ENCODE measurements at regions not wholly inside any gene's neighbourhood (a gene's known extent, or its start where the extent isn't known, plus 50 kb on each side); places are given as distances from the start of the nearest gene placed in this dataset.
"Not testable (repeated sequence)": the region's sequence is repeated elsewhere in the genome, so short reads cannot be mapped to it uniquely, and the experiment has no call there.

DNA sequence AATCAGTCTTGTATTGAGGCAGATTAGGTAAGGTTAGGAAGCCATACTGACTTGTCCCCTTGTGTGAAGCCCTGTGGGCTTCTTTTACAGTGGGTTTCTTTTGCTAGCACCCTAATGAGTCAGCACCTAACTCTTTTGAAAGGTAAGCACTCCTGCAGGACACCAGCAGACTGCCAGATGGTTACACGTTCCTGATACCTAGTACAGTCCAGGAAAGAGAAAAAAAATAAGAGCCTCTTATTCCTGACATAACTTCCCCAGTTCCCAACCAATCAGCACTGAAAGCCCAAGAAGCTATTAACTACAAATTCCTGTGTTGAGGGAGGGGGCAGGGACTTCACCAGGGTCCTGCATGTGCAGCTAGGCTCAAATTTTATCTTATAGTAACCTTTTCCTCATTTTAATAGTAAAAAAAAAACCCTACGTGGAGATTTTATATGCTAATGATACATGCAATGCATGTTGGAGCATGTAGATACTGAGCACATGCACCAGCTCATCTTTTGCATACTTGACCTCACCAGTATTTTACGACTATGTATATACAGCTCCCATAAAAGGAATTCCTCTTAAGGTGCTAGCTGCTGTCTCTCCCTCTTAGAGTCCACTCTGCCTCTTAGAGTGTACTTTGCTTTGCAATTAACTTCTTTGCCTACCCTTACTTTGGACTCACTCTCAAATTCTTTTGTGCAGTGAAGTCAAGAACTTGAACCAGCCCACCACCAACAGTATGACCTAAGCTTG lies 84.7 kb upstream of the RORB start:
- Histone ChIP-seq H3K9me3 (ENCODE audit: control insufficient read depth, low read length) (no peaks in the 10 kb centered on the region), H3K27me3 (replicated peaks; ENCODE audit: control insufficient read depth, insufficient read depth, low read length, poor library complexity, severe bottlenecking) (no peaks in the 10 kb centered on the region), H3K36me3 (ENCODE audit: control insufficient read depth, insufficient read depth, low read length) (no peaks in the 10 kb centered on the region), H3K4me1 (ENCODE audit: control insufficient read depth, insufficient read depth, low read length, poor library complexity, severe bottlenecking) (no peaks in the 10 kb centered on the region), H3K27ac (ENCODE audit: insufficient read depth, low read length, poor library complexity, severe bottlenecking) (no peak overlapping the region), H3K4me3 (ENCODE audit: insufficient read depth, low read depth, low read length, poor library complexity, severe bottlenecking) (no peak overlapping the region)
- no peak for DNase-seq

DNA sequence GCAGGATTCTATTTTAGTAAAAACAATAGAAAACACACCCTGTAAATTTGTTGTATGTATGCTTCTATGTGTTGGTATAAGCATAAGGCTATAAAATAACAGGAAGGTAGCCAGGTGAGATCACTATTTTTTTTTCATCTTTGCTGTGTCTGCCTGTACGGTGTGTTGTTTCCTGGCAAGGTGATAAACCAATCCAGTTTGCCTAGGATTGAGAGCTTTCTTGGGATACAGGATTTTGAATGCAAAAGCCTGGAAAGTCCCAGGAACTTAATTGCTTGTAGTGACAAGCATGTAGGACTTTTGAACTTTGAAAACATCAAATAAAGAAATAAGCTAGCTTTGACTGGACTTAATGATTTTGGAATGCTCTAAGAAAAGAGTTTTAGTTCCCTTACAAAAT lies 83.3 kb upstream of the RORB start:
- no peak overlapping the region for H3K4me3 ChIP-seq (ENCODE audit: insufficient read depth, low read depth, low read length, poor library complexity, severe bottlenecking)
- no peaks in the 10 kb centered on the region for H3K36me3 ChIP-seq (ENCODE audit: control insufficient read depth, insufficient read depth, low read length)
- H3K4me1 ChIP-seq (ENCODE audit: control insufficient read depth, insufficient read depth, low read length, poor library complexity, severe bottlenecking), result no peaks in the 10 kb centered on the region
- no peaks in the 10 kb centered on the region for H3K27me3 ChIP-seq (replicated peaks; ENCODE audit: control insufficient read depth, insufficient read depth, low read length, poor library complexity, severe bottlenecking)
- no peak overlapping the region for H3K27ac ChIP-seq (ENCODE audit: insufficient read depth, low read length, poor library complexity, severe bottlenecking)
- H3K9me3 ChIP-seq (ENCODE audit: control insufficient read depth, low read length), result no peaks in the 10 kb centered on the region
- DNase-seq, result no peak

DNA sequence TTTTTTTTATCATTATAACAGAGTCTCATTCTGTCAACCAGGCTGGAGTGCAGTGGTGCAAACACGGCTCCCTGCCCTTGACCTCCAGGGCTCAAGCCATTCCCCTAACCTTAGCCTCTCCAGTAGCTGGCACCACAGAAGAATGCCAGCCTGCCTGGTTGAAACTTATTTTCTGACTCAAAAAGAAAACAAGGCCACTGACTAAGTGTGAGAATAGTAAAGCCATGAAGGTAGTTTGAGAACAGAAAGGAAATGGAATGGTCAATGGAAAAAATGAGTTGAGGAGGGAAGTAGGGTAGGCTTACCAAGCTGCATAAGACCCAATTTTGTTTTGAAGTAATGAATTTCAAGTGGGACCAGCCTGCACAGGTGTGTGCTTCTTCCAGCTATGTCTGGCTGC lies 82.8 kb upstream of the RORB start:
- H3K9me3 ChIP-seq (ENCODE audit: control insufficient read depth, low read length), result no peaks in the 10 kb centered on the region
- no peak for DNase-seq

DNA sequence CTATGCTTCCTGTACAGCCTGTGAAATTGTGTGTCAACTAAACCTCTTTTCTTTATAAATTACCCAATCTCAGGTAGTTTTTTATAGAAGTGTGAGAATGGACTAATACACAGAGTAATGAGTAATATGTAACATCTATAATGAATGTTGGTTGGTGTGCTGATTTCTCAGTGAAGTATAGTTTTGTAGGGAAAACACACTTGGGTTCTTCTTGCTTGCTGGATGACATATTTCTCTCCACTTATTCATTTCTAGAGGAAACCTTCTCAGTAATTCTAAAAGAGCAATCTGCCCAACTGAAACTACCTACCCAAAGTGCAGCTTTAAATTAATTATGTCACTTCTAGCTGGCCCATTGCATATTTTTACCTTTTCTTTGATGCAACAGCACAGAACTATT lies 81.1 kb upstream of the RORB start:
- H3K9me3 ChIP-seq (ENCODE audit: control insufficient read depth, low read length), result no peaks in the 10 kb centered on the region
- DNase-seq, result no peak
- H3K27ac ChIP-seq (ENCODE audit: insufficient read depth, low read length, poor library complexity, severe bottlenecking), result no peak overlapping the region
- H3K4me1 ChIP-seq (ENCODE audit: control insufficient read depth, insufficient read depth, low read length, poor library complexity, severe bottlenecking), result no peaks in the 10 kb centered on the region
- H3K4me3 ChIP-seq (ENCODE audit: insufficient read depth, low read depth, low read length, poor library complexity, severe bottlenecking), result no peak overlapping the region
- H3K36me3 ChIP-seq (ENCODE audit: control insufficient read depth, insufficient read depth, low read length), result no peaks in the 10 kb centered on the region
- no peaks in the 10 kb centered on the region for H3K27me3 ChIP-seq (replicated peaks; ENCODE audit: control insufficient read depth, insufficient read depth, low read length, poor library complexity, severe bottlenecking)

More for the DNA sequence above, 82.8 kb upstream of the RORB start:
- Histone ChIP-seq H3K27ac (ENCODE audit: insufficient read depth, low read length, poor library complexity, severe bottlenecking) (no peak overlapping the region), H3K27me3 (replicated peaks; ENCODE audit: control insufficient read depth, insufficient read depth, low read length, poor library complexity, severe bottlenecking) (no peaks in the 10 kb centered on the region), H3K36me3 (ENCODE audit: control insufficient read depth, insufficient read depth, low read length) (no peaks in the 10 kb centered on the region), H3K4me1 (ENCODE audit: control insufficient read depth, insufficient read depth, low read length, poor library complexity, severe bottlenecking) (no peaks in the 10 kb centered on the region), H3K4me3 (ENCODE audit: insufficient read depth, low read depth, low read length, poor library complexity, severe bottlenecking) (no peak overlapping the region)

DNA sequence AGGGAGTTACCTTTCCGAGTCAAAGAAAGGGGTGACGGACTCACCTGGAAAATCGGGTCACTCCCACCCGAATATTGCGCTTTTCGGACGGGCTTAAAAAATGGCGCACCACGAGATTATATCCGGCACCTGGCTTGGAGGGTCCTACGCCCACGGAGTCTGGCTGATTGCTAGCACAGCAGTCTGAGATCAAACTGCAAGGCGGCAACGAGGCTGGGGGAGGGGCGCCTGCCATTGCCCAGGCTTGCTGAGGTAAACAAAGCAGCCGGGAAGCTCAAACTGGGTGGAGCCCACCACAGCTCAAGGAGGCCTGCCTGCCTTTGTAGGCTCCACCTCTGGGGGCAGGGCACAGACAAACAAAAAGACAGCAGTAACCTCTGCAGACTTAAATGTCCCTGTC lies 72.6 kb upstream of the RORB start:
- H3K9me3 ChIP-seq (ENCODE audit: control insufficient read depth, low read length); DNase-seq; H3K27ac ChIP-seq (ENCODE audit: insufficient read depth, low read length, poor library complexity, severe bottlenecking); H3K27me3 ChIP-seq (replicated peaks; ENCODE audit: control insufficient read depth, insufficient read depth, low read length, poor library complexity, severe bottlenecking); H3K36me3 ChIP-seq (ENCODE audit: control insufficient read depth, insufficient read depth, low read length); H3K4me3 ChIP-seq (ENCODE audit: insufficient read depth, low read depth, low read length, poor library complexity, severe bottlenecking); H3K4me1 ChIP-seq (ENCODE audit: control insufficient read depth, insufficient read depth, low read length, poor library complexity, severe bottlenecking): not testable (repeated sequence)

DNA sequence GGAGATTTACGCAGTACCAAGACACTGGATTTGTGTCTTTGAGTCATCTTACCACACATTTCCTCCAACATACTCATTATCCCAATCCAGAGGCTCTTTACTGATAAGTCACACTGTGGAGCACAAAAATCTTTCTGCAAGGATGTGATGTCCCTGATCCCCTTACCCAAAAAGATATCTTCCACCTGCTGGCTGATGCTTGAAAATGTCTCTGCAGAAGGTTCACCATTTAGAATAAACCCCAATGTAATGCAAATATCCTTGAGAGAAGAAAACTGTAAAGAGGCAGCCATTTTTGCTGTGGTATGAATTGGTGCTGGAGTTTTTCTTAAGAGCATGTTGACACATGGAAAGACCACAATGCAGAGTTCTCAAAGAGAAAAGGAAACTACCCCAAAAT lies 65.7 kb upstream of the RORB start:
- no peaks in the 10 kb centered on the region for H3K4me1 ChIP-seq (ENCODE audit: control insufficient read depth, insufficient read depth, low read length, poor library complexity, severe bottlenecking)
- no peak for DNase-seq
- H3K27me3 ChIP-seq (replicated peaks; ENCODE audit: control insufficient read depth, insufficient read depth, low read length, poor library complexity, severe bottlenecking), result no peaks in the 10 kb centered on the region
- H3K4me3 ChIP-seq (ENCODE audit: insufficient read depth, low read depth, low read length, poor library complexity, severe bottlenecking), result no peak overlapping the region
- H3K9me3 ChIP-seq (ENCODE audit: control insufficient read depth, low read length), result no peaks in the 10 kb centered on the region
- no peaks in the 10 kb centered on the region for H3K36me3 ChIP-seq (ENCODE audit: control insufficient read depth, insufficient read depth, low read length)
- H3K27ac ChIP-seq (ENCODE audit: insufficient read depth, low read length, poor library complexity, severe bottlenecking), result no peak overlapping the region

DNA sequence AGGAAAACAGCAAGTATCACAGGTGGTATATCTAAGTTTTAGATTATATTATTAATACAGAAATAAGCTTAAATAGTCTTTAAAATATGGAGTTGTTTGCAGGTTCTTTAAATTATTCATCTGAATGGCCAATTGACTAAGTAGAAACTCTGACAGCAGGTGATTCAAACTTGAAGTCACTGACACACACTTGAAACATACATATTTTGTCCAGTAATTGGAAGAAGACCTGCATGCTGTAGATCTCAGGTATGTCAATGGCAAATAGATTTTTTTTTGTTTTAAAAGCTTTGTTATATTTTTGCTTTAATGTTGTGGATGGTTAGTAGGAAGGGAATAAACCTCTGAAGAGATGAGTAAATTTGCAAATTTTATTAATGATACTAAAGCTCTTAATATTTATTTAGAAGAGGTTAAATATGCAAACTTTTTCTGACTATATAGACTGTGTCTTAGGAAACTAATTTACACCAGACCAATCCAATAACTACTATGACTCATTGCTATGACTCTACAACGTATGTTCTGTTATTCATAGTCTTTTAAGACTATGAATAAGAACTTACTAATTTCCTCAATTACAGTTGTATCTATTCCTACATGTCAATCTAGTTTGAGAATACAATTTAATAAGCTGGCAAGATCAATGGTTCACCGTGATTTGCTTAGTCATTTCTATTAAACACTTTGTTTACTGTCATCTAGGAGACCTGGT lies 53.9 kb upstream of the RORB start:
- no peaks in the 10 kb centered on the region for H3K27me3 ChIP-seq (replicated peaks; ENCODE audit: control insufficient read depth, insufficient read depth, low read length, poor library complexity, severe bottlenecking)
- H3K27ac ChIP-seq (ENCODE audit: insufficient read depth, low read length, poor library complexity, severe bottlenecking), result no peak overlapping the region
- H3K4me1 ChIP-seq (ENCODE audit: control insufficient read depth, insufficient read depth, low read length, poor library complexity, severe bottlenecking), result no peaks in the 10 kb centered on the region
- H3K4me3 ChIP-seq (ENCODE audit: insufficient read depth, low read depth, low read length, poor library complexity, severe bottlenecking), result no peak overlapping the region
- DNase-seq, result no peak
- H3K36me3 ChIP-seq (ENCODE audit: control insufficient read depth, insufficient read depth, low read length), result no peaks in the 10 kb centered on the region
- H3K9me3 ChIP-seq (ENCODE audit: control insufficient read depth, low read length), result no peaks in the 10 kb centered on the region

DNA sequence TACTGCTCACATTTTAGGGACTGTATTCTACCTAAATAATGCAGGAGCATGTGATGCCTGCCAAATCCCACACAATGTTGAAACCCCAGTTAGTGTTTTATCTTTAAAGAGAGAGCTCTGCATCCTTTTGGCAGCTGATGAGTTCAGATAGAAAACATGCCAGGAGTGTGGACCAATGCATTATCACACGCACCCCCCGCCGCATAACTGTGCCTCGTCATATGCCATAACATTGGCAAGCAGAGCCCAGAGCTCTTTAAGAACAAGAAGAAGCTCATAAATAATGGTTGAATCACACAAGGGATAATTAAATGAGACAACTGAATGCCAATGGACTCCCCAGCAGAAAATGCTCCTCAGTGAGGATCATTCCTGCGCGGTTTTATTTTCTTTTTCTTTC lies 52.8 kb upstream of the RORB start:
- DNase-seq, result no peak
- Histone ChIP-seq H3K27ac (ENCODE audit: insufficient read depth, low read length, poor library complexity, severe bottlenecking) (no peak overlapping the region), H3K4me3 (ENCODE audit: insufficient read depth, low read depth, low read length, poor library complexity, severe bottlenecking) (no peak overlapping the region), H3K4me1 (ENCODE audit: control insufficient read depth, insufficient read depth, low read length, poor library complexity, severe bottlenecking) (no peaks in the 10 kb centered on the region), H3K27me3 (replicated peaks; ENCODE audit: control insufficient read depth, insufficient read depth, low read length, poor library complexity, severe bottlenecking) (no peaks in the 10 kb centered on the region), H3K9me3 (ENCODE audit: control insufficient read depth, low read length) (no peaks in the 10 kb centered on the region), H3K36me3 (ENCODE audit: control insufficient read depth, insufficient read depth, low read length) (no peaks in the 10 kb centered on the region)

Measured in effector memory CD4-positive, alpha-beta T cell (primary cell).